ENCODE measurements at regions not wholly inside any gene's neighbourhood (a gene's known extent, or its start where the extent isn't known, plus 50 kb on each side); places are given as distances from the start of the nearest gene placed in this dataset.

DNA sequence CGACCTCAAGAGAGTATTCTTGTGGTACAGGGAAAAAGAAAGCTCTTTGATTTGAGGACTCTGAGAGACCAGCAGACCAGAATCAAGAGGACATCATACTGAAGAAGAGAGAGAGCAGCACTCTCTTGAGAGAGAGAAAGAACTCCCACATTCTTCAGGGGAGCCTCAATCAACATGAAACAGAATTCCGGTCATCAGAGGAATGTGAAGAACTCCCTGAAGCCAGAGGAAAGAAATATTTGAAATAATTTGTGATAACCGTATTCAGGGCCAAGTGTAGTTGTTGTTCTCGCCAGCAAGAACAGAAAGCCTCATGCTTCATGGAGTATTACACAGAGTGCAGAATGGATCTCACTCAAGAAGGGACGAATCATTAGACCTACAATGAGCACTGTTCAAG lies 363.8 kb upstream of the TMEM132C start:
- no peak overlapping the region for H2AFZ ChIP-seq (ENCODE audit: low read depth, low read length)
- TF ChIP-seq MYC (IDR thresholded peaks at IDR 0.05; ENCODE audit: low read depth, low read length) (no peak), FOS (IDR thresholded peaks at IDR 0.05; ENCODE audit: borderline replicate concordance, insufficient read depth, low read length) (no peak), JUN (IDR thresholded peaks at IDR 0.05; ENCODE audit: borderline replicate concordance, insufficient read depth, insufficient read length, low read depth) (no peak), POLR2AphosphoS5 (IDR thresholded peaks at IDR 0.05; ENCODE audit: insufficient read depth, low read depth, low read length) (no peak), GATA2 (IDR thresholded peaks at IDR 0.05; ENCODE audit: insufficient read depth, insufficient read length, low read depth, low read length) (no peak), POLR2A (IDR thresholded peaks at IDR 0.05; ENCODE audit: low read depth, low read length) (no peak), EZH2 (IDR thresholded peaks at IDR 0.05; ENCODE audit: borderline replicate concordance, low read depth, low read length, severe bottlenecking) (no peak)
- TF ChIP-seq, protein P1, sequence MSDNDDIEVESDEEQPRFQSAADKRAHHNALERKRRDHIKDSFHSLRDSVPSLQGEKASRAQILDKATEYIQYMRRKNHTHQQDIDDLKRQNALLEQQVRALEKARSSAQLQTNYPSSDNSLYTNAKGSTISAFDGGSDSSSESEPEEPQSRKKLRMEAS (IDR thresholded peaks at IDR 0.05; ENCODE audit: insufficient read depth, insufficient read length) = no peak
- TF ChIP-seq, protein P2, sequence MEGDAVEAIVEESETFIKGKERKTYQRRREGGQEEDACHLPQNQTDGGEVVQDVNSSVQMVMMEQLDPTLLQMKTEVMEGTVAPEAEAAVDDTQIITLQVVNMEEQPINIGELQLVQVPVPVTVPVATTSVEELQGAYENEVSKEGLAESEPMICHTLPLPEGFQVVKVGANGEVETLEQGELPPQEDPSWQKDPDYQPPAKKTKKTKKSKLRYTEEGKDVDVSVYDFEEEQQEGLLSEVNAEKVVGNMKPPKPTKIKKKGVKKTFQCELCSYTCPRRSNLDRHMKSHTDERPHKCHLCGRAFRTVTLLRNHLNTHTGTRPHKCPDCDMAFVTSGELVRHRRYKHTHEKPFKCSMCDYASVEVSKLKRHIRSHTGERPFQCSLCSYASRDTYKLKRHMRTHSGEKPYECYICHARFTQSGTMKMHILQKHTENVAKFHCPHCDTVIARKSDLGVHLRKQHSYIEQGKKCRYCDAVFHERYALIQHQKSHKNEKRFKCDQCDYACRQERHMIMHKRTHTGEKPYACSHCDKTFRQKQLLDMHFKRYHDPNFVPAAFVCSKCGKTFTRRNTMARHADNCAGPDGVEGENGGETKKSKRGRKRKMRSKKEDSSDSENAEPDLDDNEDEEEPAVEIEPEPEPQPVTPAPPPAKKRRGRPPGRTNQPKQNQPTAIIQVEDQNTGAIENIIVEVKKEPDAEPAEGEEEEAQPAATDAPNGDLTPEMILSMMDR (IDR thresholded peaks at IDR 0.05; ENCODE audit: extremely low read depth in 1 of 2, insufficient read depth in 1 of 2, low read depth in 1 of 2, low read length in 2 of 2) = no peak
- H3K9ac ChIP-seq (replicated peaks; ENCODE audit: extremely low read depth, insufficient read depth, low read length) = no peak overlapping the region
- peaks cover 2% of the 10 kb centered on the region for H3K9me3 ChIP-seq (replicated peaks; ENCODE audit: control insufficient read depth, insufficient read depth, low read length)
- dilution Hi-C loops (cut with MboI; ENCODE audit: extremely low pct_ligation_motif_present, low sequenced_read_pairs) (no loop called here), intact Hi-C loops (cut with micrococcal nuclease) (no loop called here)
- no peak overlapping the region for H3K27ac ChIP-seq (ENCODE audit: insufficient read depth, low read depth, low read length)
- no peaks in the 10 kb centered on the region for H3K9me1 ChIP-seq (replicated peaks; ENCODE audit: control insufficient read depth, extremely low read depth, insufficient read depth, low read length)
- no peaks in the 10 kb centered on the region for H3K27me3 ChIP-seq (ENCODE audit: control insufficient read depth in 2 of 2, insufficient read depth in 2 of 2, low read length in 2 of 2)
- H4K20me1 ChIP-seq (replicated peaks; ENCODE audit: control insufficient read depth, extremely low read depth, insufficient read depth, low read length) = no peaks in the 10 kb centered on the region
- no peak for DNase-seq (ENCODE audit: low read depth, low spot score)
- ChIA-PET POLR2A (no interaction called here), CTCF (no interaction called here)
- no peaks in the 10 kb centered on the region for H3K79me2 ChIP-seq (ENCODE audit: control insufficient read depth, insufficient read depth, low read length)
- FAIRE-seq = no peak
- H3K4me2 ChIP-seq (ENCODE audit: insufficient read depth, low read length) = no peak overlapping the region
- no peak overlapping the region for H3K4me3 ChIP-seq (replicated peaks in 1 of 3; ENCODE audit: insufficient read depth in 1 of 3, low read depth in 1 of 3, low read length in 3 of 3)
- H3K36me3 ChIP-seq (ENCODE audit: control insufficient read depth in 2 of 2, extremely low read depth in 1 of 2, insufficient read depth in 2 of 2, low read length in 2 of 2) = no peaks in the 10 kb centered on the region
- BruUV-seq (replicated peaks) = no TSS peak
- H3K4me1 ChIP-seq (ENCODE audit: control insufficient read depth, extremely low read depth, insufficient read depth, low read length) = no peaks in the 10 kb centered on the region

All from endothelial cell of umbilical vein (primary cell).